Uterus (tissue), 2 donors: ENCODE measurements at regions not wholly inside any gene's neighbourhood (a gene's known extent, or its start where the extent isn't known, plus 50 kb on each side); places are given as distances from the start of the nearest gene placed in this dataset.

ENCODE experiments used
- CTCF ChIP-seq, 4 experiments: fragments of 200-600 bp in 2 of 4; fragments of 450-650 bp in 2 of 4; sonication (generic) in 2 of 4; IDR thresholded peaks; one replicate each; pipeline ENCODE4 v1.5.1; 2016 to 2019; ENCODE audit warnings: antibody characterized with exemption in 4 of 4, mild to moderate bottlenecking in 2 of 4, moderate library complexity in 1 of 4
- POLR2A ChIP-seq, 2 donors: fragments of 450-650 bp; IDR thresholded peaks; one replicate each; pipeline ENCODE4 v1.6.1; 2016; ENCODE audit warnings: antibody characterized with exemption in 2 of 2, mild to moderate bottlenecking in 1 of 2, moderate library complexity in 1 of 2

DNA sequence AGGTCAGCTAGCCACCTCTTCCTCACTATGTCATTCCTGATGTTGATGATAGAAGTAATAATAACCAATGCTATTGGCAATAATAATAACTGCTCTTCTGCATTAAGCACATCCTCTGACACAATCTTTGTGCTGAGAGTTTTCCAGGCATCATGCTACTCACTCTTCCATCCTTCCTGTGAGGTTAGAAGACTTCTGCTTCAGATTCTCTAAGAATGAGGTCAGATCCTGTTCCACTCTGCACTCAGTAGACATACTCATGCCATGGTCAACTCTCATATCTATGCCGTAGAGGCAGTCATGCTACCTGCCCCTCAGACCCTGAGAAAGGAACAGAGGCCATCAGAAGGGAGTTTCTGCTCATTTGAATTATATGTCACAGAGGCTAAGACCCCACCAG lies 98.1 kb upstream of the TOP1 start:
- TF ChIP-seq CTCF (IDR thresholded peaks at IDR 0.05) (no peak), POLR2A (IDR thresholded peaks at IDR 0.05) (no peak)
